K562 (cell line): ENCODE measurements at regions not wholly inside any gene's neighbourhood (a gene's known extent, or its start where the extent isn't known, plus 50 kb on each side); places are given as distances from the start of the nearest gene placed in this dataset.
A peak's percentile ranks its signal among the peaks of the same experiment; 100 is the strongest.

ENCODE experiments used
- ATAC-seq: fragments of 200-7000 bp; cut with Tn5 transposase; 3 replicates; pipeline ENCODE4 v1.9.1; 2020; ENCODE audit warnings: moderate library complexity
- BruUV-seq: library from RNA; stranded (reverse); fragments of 400-500 nt; replicated peaks from 2 replicates; lab custom pipeline; 2021; lab: Mats Ljungman, UMichigan
- CTCF ChIA-PET: fragments of 300-600 bp; formaldehyde crosslinking; extraction: SDS; loops from one replicate; lab custom pipeline; 2021; ENCODE audit warnings: low intra/inter-chr PET ratio; lab: Yijun Ruan, JAX
- POLR2A ChIA-PET: fragments of 300-600, 350-650 bp; sonication (Branson Sonifier 250); formaldehyde crosslinking; extraction: SDS; loops from one replicate; lab custom pipeline; 2021; ENCODE audit warnings: antibody characterized with exemption, inconsistent platforms; lab: Yijun Ruan, JAX
- DNase-seq, 4 experiments: peaks; one replicate each; pipeline versions ENCODE4 v3.0.0 to v3.0.0-alpha.2; 2011 to 2018; ENCODE audit warnings: low spot score in 3 of 4, mixed read lengths in 3 of 4; ENCODE audit errors: extremely low read depth in 1 of 4
- FAIRE-seq: peaks from 2 replicates; lab custom pipeline; 2011; peaks lifted over from hg19 to GRCh38; lab: Jason Lieb, UNC
- H2AFZ ChIP-seq: 2 replicates; pipeline ENCODE4 v1.6.0; 2011; ENCODE audit warnings: low read depth, low read length, control low read depth, inconsistent platforms
- H3K27ac ChIP-seq: fragments of 200-600 bp; 3 replicates; pipeline ENCODE4 v1.8.0; 2011; ENCODE audit warnings: low read depth, mild to moderate bottlenecking, control low read depth, inconsistent platforms, low read length, moderate library complexity, mixed read lengths; ENCODE audit errors: extremely low read depth
- H3K27me3 ChIP-seq, 2 experiments: fragments of 300-600 bp in 1 of 2; 2 replicates in 1 of 2; 3 replicates in 1 of 2; pipeline versions ENCODE4 v1.6.0 to v1.8.0; 2011; ENCODE audit warnings: inconsistent platforms in 2 of 2, low read length in 2 of 2, mild to moderate bottlenecking in 1 of 2, mixed read lengths in 1 of 2, moderate library complexity in 1 of 2; ENCODE audit not compliant: control insufficient read depth in 2 of 2, insufficient read depth in 2 of 2
- H3K36me3 ChIP-seq: fragments of 300-600 bp; 3 replicates; pipeline ENCODE4 v1.8.0; 2011; ENCODE audit warnings: mild to moderate bottlenecking, low read length, inconsistent platforms; ENCODE audit not compliant: control insufficient read depth, insufficient read depth
- H3K4me1 ChIP-seq, 2 experiments: fragments of 200-600 bp in 1 of 2; replicated peaks in 1 of 2; 2 replicates in 1 of 2; 3 replicates in 1 of 2; pipeline versions ENCODE4 v1.5.1 to v1.8.0; 2011; ENCODE audit warnings: inconsistent platforms in 2 of 2, low read length in 2 of 2, mild to moderate bottlenecking in 1 of 2, mixed read lengths in 1 of 2, moderate library complexity in 1 of 2; ENCODE audit not compliant: control insufficient read depth in 2 of 2, insufficient read depth in 2 of 2
- H3K4me2 ChIP-seq: 2 replicates; pipeline ENCODE4 v1.6.1; 2011; ENCODE audit warnings: low read length, control low read depth, inconsistent platforms, mixed read lengths; ENCODE audit not compliant: insufficient read depth
- H3K4me3 ChIP-seq: fragments of 200-600 bp; sonication (generic), shearing (Covaris generic); 2 replicates; pipeline ENCODE4 v1.5.1; 2016; ENCODE audit warnings: control low read depth, inconsistent platforms
- H3K79me2 ChIP-seq: fragments of 200-600 bp; 3 replicates; pipeline ENCODE4 v1.8.0; 2011; ENCODE audit warnings: low read length, inconsistent platforms; ENCODE audit not compliant: control insufficient read depth, insufficient read depth
- H3K9ac ChIP-seq, 2 experiments: 2 replicates each; pipeline versions ENCODE4 v1.6.0 to v1.6.1; 2011; ENCODE audit warnings: low read depth in 2 of 2, low read length in 2 of 2, control low read depth in 1 of 2, inconsistent platforms in 1 of 2, mild to moderate bottlenecking in 1 of 2, mixed read lengths in 1 of 2; ENCODE audit not compliant: insufficient read depth in 1 of 2
- H3K9me1 ChIP-seq: one replicate; pipeline ENCODE4 v1.6.0; 2011; ENCODE audit warnings: inconsistent platforms, mild to moderate bottlenecking, low read length, moderate library complexity; ENCODE audit not compliant: control insufficient read depth, insufficient read depth
- H3K9me3 ChIP-seq: replicated peaks from 2 replicates; pipeline ENCODE4 v1.5.1; 2011; ENCODE audit warnings: low read depth, low read length, inconsistent platforms; ENCODE audit not compliant: control insufficient read depth, insufficient read depth
- H4K20me1 ChIP-seq: replicated peaks from 2 replicates; pipeline ENCODE4 v1.6.1; 2011; ENCODE audit warnings: low read length, inconsistent platforms, mixed read lengths; ENCODE audit not compliant: control insufficient read depth, insufficient read depth
- ESRRA ChIP-seq: fragments of 450-650 bp; IDR thresholded peaks from 2 replicates; pipeline ENCODE4 v1.6.1; 2014; ENCODE audit warnings: low read depth, mild to moderate bottlenecking, moderate library complexity, borderline replicate concordance
- HNRNPLL ChIP-seq: fragments of 200-400 bp; formaldehyde crosslinking; IDR thresholded peaks from 2 replicates; pipeline ENCODE4 v1.6.1; 2017; ENCODE audit warnings: low read length, low read depth, mild to moderate bottlenecking; ENCODE audit not compliant: poor library complexity, severe bottlenecking
- KHSRP ChIP-seq: fragments of 450-650 bp; IDR thresholded peaks from 2 replicates; pipeline ENCODE4 v1.6.1; 2017
- NR3C1 ChIP-seq: sonication (generic); formaldehyde crosslinking; IDR thresholded peaks from 2 replicates; pipeline ENCODE4 v1.8.1; 2022; ENCODE audit warnings: missing genetic modification reagents
- WGBS: fragments of 100-300 bp; shearing (Covaris generic); methylation state at CpG from one replicate; pipeline ENCODE4 v1.1.6; 2016; ENCODE audit warnings: low coverage, mixed read lengths; ENCODE audit not compliant: insufficient coverage; ENCODE audit errors: missing lambda C conversion rate; 5-methylcytosine and 5-hydroxymethylcytosine counted together
- in situ Hi-C: fragments of 300-500 bp; cut with MboI; formaldehyde crosslinking; loops from 4 replicates; pipeline ENCODE4 v1.15.0; 2018; ENCODE audit warnings: inconsistent platforms, mixed read lengths
- intact Hi-C: fragments of 100-400 bp; cut with micrococcal nuclease; formaldehyde crosslinking; loops from 2 replicates; pipeline ENCODE4 v1.14.2; 2022

GRCh38 chr18:78309307-78309706 is 670.3 kb upstream of the SALL3 start:
- Histone ChIP-seq H3K36me3 (no peaks in the 10 kb centered on the region), H2AFZ (no peak overlapping the region), H3K9ac (no peak overlapping the region), H3K4me1 (no peaks in the 10 kb centered on the region), H3K4me3 (no peak overlapping the region), H3K27me3 (peaks cover 0 to 29% of the 10 kb centered on the region in 2 experiments; a peak in 3 of 5 replicates), H3K9me3 (no peaks in the 10 kb centered on the region), H3K4me2 (no peak overlapping the region), H3K79me2 (no peaks in the 10 kb centered on the region), H3K27ac (no peak overlapping the region)
- in situ Hi-C loops: no loop called here
- FAIRE-seq: no peak
- intact Hi-C loops: no loop called here
- no peak for ATAC-seq
- WGBS: 0% methylated on average over 15 of the region's 42 CpGs
- no TSS peak for BruUV-seq
- TF ChIP-seq ESRRA (no peak), HNRNPLL (peak; percentile 29)
- TF ChIP-seq, all 486 proteins: peak for 1
- POLR2A ChIA-PET: interaction anchor here (0.7 kb wide), 1 partner anchor 338 kb away, joined by 3 read pairs; no protein-coding TSS in a partner anchor
- Histone ChIP-seq H3K9me1 (no peaks in the 10 kb centered on the region), H4K20me1 (no peaks in the 10 kb centered on the region)
- DNase-seq: no peak
- CTCF ChIA-PET: no interaction called here

- Histone ChIP-seq H3K27me3 (peaks cover 0 to 29% of the 10 kb centered on the region in 2 experiments; a peak in 3 of 5 replicates), H3K4me2 (no peak overlapping the region), H3K9me3 (no peaks in the 10 kb centered on the region), H3K4me1 (no peaks in the 10 kb centered on the region), H3K27ac (no peak overlapping the region), H3K9ac (no peak overlapping the region), H3K79me2 (no peaks in the 10 kb centered on the region), H2AFZ (no peak overlapping the region), H3K36me3 (no peaks in the 10 kb centered on the region), H3K4me3 (no peak overlapping the region), H4K20me1 (no peaks in the 10 kb centered on the region), H3K9me1 (no peaks in the 10 kb centered on the region)
- POLR2A ChIA-PET: interaction anchor here (0.7 kb wide), 1 partner anchor 338 kb away, joined by 3 read pairs; no protein-coding TSS in a partner anchor
- in situ Hi-C loops: no loop called here
- intact Hi-C loops: no loop called here
- no peak for TF ChIP-seq KHSRP
- no peak for TF ChIP-seq NR3C1
- 0% methylated on average over 7 of the region's 8 CpGs for WGBS
- FAIRE-seq: no peak
- no peak for DNase-seq
- BruUV-seq: no TSS peak
- no peak for ATAC-seq
- CTCF ChIA-PET: no interaction called here
Observed at GRCh38 chr18:78309924-78310323, 669.7 kb upstream of the SALL3 start.
